GM12864 (cell line): ENCODE measurements at regions not wholly inside any gene's neighbourhood (a gene's known extent, or its start where the extent isn't known, plus 50 kb on each side); places are given as distances from the start of the nearest gene placed in this dataset.
"Not testable (repeated sequence)": the region's sequence is repeated elsewhere in the genome, so short reads cannot be mapped to it uniquely, and the experiment has no call there.

Experiments used
- DNase-seq: peaks from one replicate; pipeline ENCODE4 v3.0.0-alpha.2; 2011; ENCODE audit warnings: low read depth
- H3K4me3 ChIP-seq: 2 replicates; pipeline ENCODE4 v1.5.1; 2011; ENCODE audit warnings: mild to moderate bottlenecking, low read depth, low read length, control low read depth
- TF ChIP-seq, protein P1 (sequence below): IDR thresholded peaks from 2 replicates; pipeline ENCODE4 v1.5.1; 2011; ENCODE audit warnings: low read depth, mild to moderate bottlenecking, moderate library complexity, low read length, control low read depth, inconsistent platforms; ENCODE audit errors: missing control alignments

DNA sequence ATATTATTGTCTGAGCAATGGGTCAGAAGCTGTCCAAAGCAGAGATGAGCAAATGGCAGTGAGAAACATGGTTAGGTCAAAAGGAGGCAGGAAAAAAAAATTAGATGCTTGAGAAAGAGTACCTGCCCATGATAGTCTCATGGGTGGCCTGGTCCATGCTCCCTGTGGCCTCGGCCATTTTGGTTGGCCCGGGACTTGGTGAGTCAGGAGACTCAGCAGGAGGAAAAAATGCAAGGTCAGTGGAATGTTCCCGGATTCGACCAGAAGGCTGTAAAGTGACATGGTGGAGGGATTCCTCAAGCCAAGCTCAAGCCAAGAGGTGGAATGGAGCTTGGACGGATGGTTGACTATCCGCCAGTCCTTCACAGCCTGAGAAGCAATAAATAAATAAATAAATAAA lies 236.7 kb downstream of the ASMT start:
- TF ChIP-seq, protein P1, sequence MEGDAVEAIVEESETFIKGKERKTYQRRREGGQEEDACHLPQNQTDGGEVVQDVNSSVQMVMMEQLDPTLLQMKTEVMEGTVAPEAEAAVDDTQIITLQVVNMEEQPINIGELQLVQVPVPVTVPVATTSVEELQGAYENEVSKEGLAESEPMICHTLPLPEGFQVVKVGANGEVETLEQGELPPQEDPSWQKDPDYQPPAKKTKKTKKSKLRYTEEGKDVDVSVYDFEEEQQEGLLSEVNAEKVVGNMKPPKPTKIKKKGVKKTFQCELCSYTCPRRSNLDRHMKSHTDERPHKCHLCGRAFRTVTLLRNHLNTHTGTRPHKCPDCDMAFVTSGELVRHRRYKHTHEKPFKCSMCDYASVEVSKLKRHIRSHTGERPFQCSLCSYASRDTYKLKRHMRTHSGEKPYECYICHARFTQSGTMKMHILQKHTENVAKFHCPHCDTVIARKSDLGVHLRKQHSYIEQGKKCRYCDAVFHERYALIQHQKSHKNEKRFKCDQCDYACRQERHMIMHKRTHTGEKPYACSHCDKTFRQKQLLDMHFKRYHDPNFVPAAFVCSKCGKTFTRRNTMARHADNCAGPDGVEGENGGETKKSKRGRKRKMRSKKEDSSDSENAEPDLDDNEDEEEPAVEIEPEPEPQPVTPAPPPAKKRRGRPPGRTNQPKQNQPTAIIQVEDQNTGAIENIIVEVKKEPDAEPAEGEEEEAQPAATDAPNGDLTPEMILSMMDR: no peak
- no peak overlapping the region for H3K4me3 ChIP-seq
- DNase-seq: no peak

- no peak for DNase-seq
- TF ChIP-seq, protein P1: no peak
- no peak overlapping the region for H3K4me3 ChIP-seq
These were observed 237.2 kb downstream of the ASMT start for GRCh38 chrX:1852082-1852481.

DNA sequence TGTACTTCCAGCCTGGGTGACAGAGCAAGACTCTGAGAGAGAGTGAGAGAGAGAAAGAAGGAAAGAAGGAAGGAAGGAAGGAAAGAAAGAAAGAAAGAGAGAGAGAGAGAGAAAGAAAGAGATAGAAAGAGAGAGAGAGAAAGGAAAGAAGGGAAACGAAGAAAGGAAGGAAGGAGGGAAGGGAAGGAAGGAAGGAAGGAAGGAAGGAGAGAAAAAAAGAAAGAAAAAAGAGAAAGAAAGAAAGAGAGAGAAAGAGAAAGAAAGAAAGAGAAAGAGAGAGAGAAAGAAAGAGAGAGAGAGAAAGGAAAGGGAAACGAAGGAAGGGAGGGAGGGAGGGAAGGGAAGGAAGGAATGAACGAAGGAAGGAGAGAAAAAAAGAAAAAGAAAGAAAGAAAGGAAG lies 238.6 kb downstream of the ASMT start:
- TF ChIP-seq, protein P1: no peak
- H3K4me3 ChIP-seq: no peak overlapping the region
- DNase-seq: no peak

DNA sequence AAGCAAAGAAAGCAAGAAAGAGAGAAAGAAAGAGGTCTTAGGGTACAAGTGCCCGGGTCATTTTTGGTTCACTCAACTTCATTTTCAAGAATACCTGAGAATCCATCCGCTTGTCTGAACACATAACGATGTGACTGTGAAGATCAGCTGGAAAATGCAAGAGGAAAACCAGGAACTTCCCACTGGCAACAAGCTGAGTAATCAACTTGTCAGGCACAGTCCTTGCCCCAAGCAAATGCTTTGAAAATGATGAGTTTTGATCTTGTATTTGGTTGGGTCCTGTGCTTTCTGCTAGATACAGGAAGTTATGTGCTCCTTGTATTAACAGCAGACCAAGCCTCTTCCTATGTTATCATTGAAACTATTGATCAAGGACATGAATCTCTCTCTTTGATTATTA lies 239.1 kb downstream of the ASMT start:
- TF ChIP-seq, protein P1: no peak
- no peak for DNase-seq
- H3K4me3 ChIP-seq: no peak overlapping the region

GRCh38 chrX:1854861-1855260 lies 240.0 kb downstream of the ASMT start:
- not testable (repeated sequence) for DNase-seq, H3K4me3 ChIP-seq

DNA sequence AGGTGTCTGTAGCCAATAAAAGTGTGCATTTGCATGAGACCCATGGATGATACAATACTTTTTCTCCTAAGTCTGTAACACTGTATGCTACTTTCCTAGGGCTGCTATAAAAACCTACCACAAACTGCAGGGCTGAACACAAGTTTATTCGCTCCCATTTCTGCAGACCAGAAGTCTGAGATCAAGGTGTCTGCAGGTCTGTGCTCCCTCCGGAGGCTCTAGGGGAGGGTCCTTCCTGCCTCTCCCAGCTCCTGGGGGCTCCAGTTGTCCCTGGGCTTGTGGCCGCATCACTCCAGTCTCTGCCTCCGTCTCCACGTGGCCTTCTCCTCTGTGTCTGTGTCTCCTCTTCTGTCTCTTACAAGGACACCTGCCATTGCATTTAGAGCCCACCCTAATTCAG lies 244.4 kb downstream of the ASMT start:
- not testable (repeated sequence) for DNase-seq, H3K4me3 ChIP-seq

- no peak overlapping the region for H3K4me3 ChIP-seq
- DNase-seq: no peak
- TF ChIP-seq, protein P1: no peak
These were observed 246.2 kb downstream of the ASMT start for GRCh38 chrX:1860936-1861594.

GRCh38 chrX:1863995-1864394 lies 249.1 kb downstream of the ASMT start:
- not testable (repeated sequence) for H3K4me3 ChIP-seq, DNase-seq

- TF ChIP-seq, protein P1: no peak
- no peak overlapping the region for H3K4me3 ChIP-seq
- DNase-seq: no peak
These were observed 255.6 kb downstream of the ASMT start for GRCh38 chrX:1870421-1870820.
